ENCODE measurements at regions not wholly inside any gene's neighbourhood (a gene's known extent, or its start where the extent isn't known, plus 50 kb on each side); places are given as distances from the start of the nearest gene placed in this dataset.
A peak's percentile ranks its signal among the peaks of the same experiment; 100 is the strongest.
"Not testable (repeated sequence)": the region's sequence is repeated elsewhere in the genome, so short reads cannot be mapped to it uniquely, and the experiment has no call there.

DNA sequence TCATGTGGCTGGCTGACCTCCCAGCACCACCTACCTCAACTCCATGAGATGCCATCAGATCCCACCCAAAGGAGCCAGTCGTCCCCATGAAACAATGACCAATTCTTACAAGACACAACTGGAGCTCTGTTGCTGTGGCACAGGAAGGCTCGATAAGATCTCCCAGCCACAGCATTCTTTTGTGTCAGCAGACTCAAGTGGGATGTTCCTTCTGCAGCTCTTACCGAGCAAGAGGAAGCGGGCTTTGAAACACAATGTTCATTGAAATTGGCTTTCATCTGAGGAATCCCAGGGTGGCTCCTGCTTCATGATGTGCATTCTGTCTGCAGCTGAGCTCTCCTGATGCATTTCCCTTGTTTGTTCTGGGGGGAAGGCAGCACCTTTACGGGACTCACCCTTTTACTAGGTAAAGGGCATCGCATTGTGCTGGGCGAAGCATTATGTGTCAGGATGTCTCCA is 222.0 kb upstream of the SGK1 start:
- WGBS (ENCODE audit: insufficient coverage, low coverage, low lambda C conversion rate, missing lambda C conversion rate), result 56% methylated on average over 5 of the region's 7 CpGs
- Histone ChIP-seq H3K9me3 (no peaks in the 10 kb centered on the region), H3K27me3 (no peaks in the 10 kb centered on the region), H3K4me3 (no peak overlapping the region), H3K36me3 (no peaks in the 10 kb centered on the region), H3K27ac (no peak overlapping the region), H3K4me1 (no peaks in the 10 kb centered on the region)
- DNase-seq, result no peak
- intact Hi-C loops (cut with DNase I), result no loop called here
- peak; percentile 47 to 74 (median 62) for ATAC-seq
- TF ChIP-seq POLR2A (IDR thresholded peaks at IDR 0.05), result no peak
- TF ChIP-seq, protein P1, sequence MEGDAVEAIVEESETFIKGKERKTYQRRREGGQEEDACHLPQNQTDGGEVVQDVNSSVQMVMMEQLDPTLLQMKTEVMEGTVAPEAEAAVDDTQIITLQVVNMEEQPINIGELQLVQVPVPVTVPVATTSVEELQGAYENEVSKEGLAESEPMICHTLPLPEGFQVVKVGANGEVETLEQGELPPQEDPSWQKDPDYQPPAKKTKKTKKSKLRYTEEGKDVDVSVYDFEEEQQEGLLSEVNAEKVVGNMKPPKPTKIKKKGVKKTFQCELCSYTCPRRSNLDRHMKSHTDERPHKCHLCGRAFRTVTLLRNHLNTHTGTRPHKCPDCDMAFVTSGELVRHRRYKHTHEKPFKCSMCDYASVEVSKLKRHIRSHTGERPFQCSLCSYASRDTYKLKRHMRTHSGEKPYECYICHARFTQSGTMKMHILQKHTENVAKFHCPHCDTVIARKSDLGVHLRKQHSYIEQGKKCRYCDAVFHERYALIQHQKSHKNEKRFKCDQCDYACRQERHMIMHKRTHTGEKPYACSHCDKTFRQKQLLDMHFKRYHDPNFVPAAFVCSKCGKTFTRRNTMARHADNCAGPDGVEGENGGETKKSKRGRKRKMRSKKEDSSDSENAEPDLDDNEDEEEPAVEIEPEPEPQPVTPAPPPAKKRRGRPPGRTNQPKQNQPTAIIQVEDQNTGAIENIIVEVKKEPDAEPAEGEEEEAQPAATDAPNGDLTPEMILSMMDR (IDR thresholded peaks at IDR 0.05), result no peak

DNA sequence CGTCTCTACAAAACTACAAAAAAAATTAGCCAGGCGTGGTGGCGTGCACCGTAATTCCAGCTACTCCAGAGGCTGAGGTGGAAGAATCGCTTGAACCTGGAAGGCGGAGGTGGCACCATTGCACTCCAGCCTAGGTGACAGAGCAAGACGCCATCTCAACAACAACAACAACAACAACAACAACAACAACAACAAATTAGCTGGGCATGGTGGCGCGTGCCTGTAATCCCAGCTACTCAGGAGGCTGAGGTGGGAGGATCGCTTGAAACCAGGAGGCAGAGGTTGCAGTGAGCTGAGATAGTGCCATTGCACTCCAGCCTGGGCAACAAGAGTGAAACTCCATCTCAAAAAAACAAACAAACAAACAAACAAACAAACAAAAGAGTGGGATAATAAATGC is 219.9 kb upstream of the SGK1 start:
- ATAC-seq; intact Hi-C loops (cut with DNase I): not testable (repeated sequence)

DNA sequence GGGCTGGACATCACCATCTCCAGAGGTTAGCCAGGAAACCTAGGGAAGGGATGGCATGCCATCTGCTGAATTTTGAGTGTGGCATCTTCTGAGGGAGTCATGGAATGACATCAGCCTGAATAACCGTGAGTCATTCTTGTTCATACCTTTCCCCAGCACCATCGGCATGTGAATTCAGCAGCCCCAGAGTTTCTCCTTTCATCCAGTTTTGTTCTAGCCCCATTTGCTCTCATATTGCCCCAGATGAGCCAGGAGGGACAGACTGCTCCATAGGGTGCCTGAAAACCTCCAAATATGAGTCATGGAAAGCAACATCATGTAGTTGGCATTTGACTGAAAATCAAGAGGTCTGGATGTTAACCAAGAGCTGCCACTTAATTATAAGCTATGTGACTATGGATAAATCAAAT is 219.2 kb upstream of the SGK1 start:
- no peak for DNase-seq
- TF ChIP-seq, protein P1 (IDR thresholded peaks at IDR 0.05), result no peak
- no peak for TF ChIP-seq POLR2A (IDR thresholded peaks at IDR 0.05)
- intact Hi-C loops (cut with DNase I), result no loop called here
- Histone ChIP-seq H3K9me3 (no peaks in the 10 kb centered on the region), H3K4me1 (no peaks in the 10 kb centered on the region), H3K4me3 (no peak overlapping the region), H3K36me3 (no peaks in the 10 kb centered on the region), H3K27ac (no peak overlapping the region), H3K27me3 (no peaks in the 10 kb centered on the region)
- peak in 2 of 4 donors; percentile 13 to 22 for ATAC-seq
- no CpG with 5 or more reads among the region's 2 CpGs for WGBS (ENCODE audit: insufficient coverage, low coverage, low lambda C conversion rate, missing lambda C conversion rate)

More for the DNA sequence above, 219.9 kb upstream of the SGK1 start:
- H3K4me3 ChIP-seq, H3K9me3 ChIP-seq, H3K27ac ChIP-seq, H3K27me3 ChIP-seq, H3K36me3 ChIP-seq, H3K4me1 ChIP-seq, DNase-seq: not testable (repeated sequence)
- 92% methylated on average over 5 of the region's 10 CpGs for WGBS (ENCODE audit: insufficient coverage, low coverage, low lambda C conversion rate, missing lambda C conversion rate)

DNA sequence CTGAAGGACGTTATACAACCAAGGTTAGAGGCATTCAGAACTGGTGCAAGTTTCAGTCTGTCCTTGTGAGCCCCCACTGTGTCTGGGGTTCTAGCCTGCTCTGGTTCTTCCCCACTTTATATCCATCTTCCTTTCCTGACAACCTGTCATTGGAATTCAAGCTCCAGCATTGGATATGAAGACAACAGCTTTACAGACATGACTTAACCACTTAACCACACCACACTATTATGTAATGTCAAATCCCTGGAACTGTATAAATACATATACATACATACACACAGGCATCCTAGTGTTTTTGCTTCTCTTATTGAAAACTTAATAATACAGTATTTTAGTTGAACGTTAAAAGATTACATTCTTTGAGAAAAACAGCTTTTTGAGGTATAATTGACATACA is 217.9 kb upstream of the SGK1 start:
- ATAC-seq (no peak), DNase-seq (no peak)
- Histone ChIP-seq H3K4me3 (no peak overlapping the region), H3K27me3 (no peaks in the 10 kb centered on the region), H3K9me3 (no peaks in the 10 kb centered on the region), H3K27ac (no peak overlapping the region), H3K4me1 (peaks cover 0 to under 1% (median 0%) of the 10 kb centered on the region in 4 donors), H3K36me3 (no peaks in the 10 kb centered on the region)
- TF ChIP-seq, protein P1 (IDR thresholded peaks at IDR 0.05), result no peak
- TF ChIP-seq POLR2A (IDR thresholded peaks at IDR 0.05), result no peak
- 63% methylated on average over 2 of the region's 2 CpGs for WGBS (ENCODE audit: insufficient coverage, low coverage, low lambda C conversion rate, missing lambda C conversion rate)
- intact Hi-C loops (cut with DNase I), result no loop called here

DNA sequence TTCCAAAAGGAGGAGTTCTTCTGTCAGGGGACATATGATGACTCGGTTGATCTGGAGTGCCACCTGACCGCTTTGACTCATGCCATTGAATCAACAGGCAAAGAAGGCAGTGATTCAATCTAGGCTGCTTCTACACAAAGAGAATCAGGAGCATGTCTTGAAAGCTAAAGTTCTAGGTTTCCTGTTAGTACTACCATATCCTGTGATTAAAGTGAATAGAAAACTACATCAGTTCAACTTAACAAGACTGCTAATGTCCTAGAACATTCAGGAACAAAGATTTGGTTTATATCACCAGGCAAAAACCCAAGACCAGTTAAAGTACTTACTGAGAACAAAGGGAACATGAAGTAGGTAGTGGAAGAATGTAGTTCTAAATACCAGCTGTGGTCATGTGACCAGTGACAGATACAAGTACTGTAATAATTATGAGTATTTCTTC is 216.8 kb upstream of the SGK1 start:
- Histone ChIP-seq H3K4me3 (no peak overlapping the region), H3K4me1 (peaks cover 0 to 10% (median under 1%) of the 10 kb centered on the region in 4 donors), H3K27me3 (no peaks in the 10 kb centered on the region), H3K27ac (no peak overlapping the region), H3K9me3 (no peaks in the 10 kb centered on the region), H3K36me3 (no peaks in the 10 kb centered on the region)
- TF ChIP-seq POLR2A (IDR thresholded peaks at IDR 0.05), result no peak
- TF ChIP-seq, protein P1 (IDR thresholded peaks at IDR 0.05), result no peak
- intact Hi-C loops (cut with DNase I), result no loop called here
- 100% methylated on average over 1 of the region's 2 CpGs for WGBS (ENCODE audit: insufficient coverage, low coverage, low lambda C conversion rate, missing lambda C conversion rate)
- ATAC-seq (no peak), DNase-seq (no peak)

Measured in right lobe of liver (tissue), 6 donors.